ENCODE measurements at regions not wholly inside any gene's neighbourhood (a gene's known extent, or its start where the extent isn't known, plus 50 kb on each side); places are given as distances from the start of the nearest gene placed in this dataset.

DNA sequence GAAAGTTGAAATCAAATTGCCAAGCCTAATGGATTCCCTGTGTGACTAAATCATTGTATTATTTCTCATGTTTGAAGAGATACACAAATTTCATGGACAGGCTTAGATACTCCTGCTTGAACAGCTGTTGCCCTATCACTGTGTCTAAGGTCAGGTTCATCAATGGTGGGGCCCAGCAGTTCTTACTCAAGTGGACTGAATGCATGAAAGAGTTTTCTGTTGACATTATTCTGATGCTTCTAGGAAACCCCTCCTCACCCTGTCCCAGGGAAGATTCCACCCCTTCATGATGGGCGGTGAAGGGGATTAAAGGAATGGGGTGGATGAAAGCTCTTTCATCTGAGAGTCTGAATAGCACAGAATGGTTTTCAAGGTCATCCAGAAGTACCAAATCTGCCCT lies 148.8 kb downstream of the INO80D start:
- no peak for DNase-seq

DNA sequence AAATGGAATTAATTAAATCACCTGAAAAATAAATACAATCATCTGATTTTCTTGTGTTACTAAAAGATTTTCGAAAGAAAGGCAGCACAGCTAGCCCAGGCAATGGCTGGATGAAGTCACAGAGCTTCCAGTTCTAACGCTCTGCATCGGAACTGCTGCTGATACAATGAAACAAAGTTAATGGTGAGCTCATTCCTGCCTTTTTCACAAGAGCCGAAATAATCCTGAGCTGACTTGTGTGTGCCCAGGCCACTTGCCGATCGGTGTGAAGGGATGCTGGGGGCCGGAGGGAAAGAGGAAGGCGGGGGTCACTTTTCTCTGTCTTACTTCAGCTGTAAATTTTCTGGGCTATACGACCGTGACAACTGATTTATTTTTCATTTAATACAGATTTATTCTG lies 149.5 kb downstream of the INO80D start:
- DNase-seq, result no peak

DNA sequence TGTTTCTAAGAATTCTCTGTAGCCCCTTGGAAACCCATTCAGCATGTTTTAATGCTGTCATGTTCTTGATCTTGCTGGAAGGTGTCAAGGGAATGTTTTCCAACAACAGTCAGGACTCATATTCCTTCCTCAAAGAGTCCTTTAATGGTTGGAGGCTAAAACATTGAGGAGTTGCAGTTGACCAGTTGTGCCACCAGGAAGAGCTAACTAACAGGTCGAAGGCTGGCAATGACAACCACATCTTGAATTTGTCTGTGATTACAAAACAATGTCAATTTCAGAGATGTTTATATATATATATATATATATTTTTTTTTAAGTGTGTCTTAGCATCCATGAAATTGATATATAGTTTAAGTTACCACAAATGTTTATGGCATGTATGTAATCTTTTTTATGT lies 151.5 kb downstream of the INO80D start:
- DNase-seq, result no peak

DNA sequence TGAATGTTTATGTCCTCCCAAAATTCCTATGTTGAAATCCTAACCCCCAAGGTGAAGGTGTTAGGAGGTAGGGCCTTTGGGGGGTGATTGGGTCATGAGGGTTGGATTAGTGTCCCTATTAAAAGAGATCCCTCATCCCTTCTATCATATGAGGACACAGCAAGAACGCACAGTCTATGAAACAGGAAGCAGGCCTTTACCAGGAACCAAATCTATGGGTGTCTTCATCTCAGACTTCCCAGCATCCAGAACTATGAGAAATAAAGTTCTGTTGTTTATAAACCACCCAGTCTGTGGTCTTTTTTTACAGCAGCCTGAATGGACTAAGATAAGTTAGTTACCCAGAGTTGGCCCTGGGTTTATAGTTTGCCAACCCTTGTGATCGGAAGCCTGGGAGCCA lies 153.1 kb downstream of the INO80D start:
- DNase-seq, result no peak

DNA sequence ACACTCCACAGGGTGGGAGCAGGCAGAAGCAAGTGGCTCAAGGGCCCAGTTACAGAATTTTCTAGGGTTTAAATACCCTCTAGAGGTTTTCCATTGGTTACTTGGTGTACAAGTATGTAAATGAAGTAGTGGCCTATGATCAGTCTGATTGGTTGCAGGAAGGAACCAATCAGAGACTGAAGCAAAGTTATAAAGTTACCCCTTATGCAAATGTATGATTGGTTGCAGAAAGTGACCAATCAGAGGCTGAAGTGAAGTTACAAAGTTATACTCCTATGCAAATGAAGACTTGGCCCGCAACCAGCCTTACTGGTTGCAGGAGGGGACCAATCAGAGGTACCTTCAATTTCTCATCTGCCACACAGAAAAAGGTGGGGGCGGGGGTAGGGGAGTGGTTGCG lies 154.6 kb downstream of the INO80D start:
- DNase-seq, result no peak

DNA sequence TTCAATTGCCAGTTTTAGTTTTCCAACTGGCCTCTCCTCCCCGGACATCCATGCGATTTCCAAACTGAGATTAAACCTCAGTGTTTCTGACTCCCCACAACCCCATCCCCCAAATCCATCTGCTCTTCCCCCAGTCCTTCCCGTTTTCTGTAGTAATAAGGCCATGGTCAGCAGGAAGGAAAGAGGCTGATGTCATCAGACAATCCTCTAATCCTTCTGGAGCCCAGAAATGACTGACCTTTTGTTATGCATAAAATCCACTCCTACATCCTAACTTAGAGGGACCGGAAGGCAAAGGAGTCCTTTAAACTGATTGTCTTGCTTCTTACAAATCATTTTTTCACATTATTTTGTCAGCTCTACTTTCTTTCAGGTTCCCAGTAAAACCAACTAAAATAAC lies 155.8 kb downstream of the INO80D start:
- DNase-seq, result no peak

DNA sequence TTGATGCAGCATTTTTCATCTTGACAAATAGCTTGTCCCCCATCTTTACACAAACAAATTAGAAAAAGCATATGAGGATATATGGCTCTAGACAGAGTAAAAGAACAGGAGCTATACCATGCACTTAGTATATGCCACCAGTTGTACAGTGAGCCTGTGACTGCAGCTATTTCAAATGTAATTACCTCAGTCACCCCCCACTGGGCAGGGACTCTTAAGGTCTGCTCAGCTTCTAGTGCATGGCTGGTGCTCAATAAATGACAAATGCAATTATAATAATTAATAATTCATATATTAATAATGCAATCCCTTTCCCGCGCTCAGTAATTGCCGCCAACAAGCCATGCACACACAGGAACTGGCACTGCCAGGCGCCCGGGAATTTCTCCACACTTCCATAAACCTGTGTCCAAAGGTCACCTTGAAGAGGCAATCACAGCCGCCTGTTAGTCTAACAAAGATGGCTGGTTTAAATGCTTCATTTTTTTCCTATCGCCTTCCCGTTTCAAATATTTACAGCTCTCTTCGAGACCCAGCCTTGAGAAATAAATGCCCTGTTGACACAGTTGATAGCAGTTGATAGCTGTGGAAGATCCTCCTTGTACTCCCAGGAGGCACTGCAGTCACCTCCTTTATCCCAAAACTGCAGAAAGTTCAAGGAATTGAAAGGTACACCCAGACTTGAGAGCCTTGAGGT lies 156.6 kb downstream of the INO80D start:
- DNase-seq, result no peak

DNA sequence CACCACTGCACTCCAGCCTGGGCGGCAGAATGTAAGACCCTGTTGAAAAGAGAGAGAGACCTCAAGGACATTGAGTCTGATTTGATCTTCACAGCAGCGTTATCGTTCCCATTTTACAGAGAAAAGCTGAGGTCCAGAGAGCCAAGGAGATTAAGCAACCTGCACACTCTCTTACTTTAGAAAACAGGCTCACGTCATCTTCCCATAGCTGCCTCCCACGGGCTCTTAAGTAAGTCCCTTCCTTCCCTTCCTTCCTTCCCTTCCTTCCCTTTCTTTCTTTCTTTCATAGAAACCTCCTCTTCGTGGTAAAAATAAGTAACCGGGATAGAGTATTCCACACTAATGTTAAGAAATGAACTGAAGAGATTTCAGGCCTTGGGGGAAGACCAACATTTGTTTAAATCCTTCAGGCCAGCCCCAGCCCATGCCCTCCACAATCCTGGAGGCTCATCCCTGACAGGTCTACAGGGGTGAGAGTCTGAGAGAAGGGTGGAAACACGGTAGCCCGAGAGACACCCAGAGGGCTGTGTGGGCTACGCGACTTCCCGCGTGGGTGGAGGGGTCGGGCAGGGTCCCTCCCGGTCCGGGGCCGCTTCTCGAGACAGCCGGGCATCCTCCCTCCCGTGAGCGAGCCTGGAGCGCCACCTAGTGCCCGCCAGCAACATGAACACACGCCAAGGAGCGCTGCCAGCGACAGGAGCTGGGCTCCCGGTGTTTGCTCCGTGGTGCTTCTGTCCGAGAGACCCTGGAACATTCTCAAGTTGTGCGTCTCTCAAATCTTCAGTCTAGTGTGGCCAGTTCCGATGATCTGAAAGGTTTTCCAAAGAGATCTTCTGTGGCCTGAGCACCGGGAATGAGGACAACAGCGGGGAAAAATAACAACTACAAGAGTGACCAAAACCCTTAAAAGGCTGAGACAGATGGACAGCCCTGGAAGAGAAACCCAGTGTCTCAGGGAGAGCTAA lies 160.3 kb downstream of the INO80D start:
- DNase-seq, result peak; percentile 25

DNA sequence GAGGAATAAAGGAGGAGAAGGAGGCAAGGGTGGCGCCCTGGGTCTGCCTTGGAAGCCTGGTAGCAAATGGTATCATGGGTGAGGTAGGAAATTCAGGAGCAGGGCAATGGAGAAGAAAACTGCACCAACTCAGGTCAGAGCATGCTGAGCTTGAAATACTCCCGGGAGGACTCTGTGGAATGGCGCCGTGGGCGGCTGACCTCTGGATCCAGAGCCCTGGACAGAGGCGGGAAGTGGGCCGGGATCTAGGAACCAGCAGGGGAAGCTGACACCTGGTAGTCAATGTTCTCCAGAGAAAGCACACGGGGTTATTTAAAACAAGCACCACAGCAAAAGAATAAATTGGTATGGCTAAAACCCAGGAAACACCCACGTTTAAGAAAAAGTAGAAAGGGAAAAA lies 161.3 kb downstream of the INO80D start:
- no peak for DNase-seq

DNA sequence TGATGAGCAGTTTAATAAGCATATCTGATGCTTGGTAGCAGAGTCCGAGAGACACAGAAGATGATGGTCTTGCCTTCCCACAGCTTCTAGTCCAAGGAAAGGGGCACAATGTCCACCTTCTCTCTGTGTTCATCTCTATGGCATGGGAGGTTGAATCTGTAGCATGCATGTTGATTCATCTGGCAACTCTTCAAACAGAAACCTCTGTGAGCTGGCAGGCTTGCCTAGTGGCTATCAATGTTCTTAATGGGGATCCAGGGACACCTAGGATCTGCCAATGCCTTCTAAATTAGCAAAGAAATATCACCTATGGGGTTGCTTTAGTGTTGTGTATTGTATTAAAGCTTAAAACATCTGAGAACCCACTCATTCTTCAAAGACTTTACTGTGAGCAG lies 170.8 kb downstream of the INO80D start:
- DNase-seq, result no peak

DNA sequence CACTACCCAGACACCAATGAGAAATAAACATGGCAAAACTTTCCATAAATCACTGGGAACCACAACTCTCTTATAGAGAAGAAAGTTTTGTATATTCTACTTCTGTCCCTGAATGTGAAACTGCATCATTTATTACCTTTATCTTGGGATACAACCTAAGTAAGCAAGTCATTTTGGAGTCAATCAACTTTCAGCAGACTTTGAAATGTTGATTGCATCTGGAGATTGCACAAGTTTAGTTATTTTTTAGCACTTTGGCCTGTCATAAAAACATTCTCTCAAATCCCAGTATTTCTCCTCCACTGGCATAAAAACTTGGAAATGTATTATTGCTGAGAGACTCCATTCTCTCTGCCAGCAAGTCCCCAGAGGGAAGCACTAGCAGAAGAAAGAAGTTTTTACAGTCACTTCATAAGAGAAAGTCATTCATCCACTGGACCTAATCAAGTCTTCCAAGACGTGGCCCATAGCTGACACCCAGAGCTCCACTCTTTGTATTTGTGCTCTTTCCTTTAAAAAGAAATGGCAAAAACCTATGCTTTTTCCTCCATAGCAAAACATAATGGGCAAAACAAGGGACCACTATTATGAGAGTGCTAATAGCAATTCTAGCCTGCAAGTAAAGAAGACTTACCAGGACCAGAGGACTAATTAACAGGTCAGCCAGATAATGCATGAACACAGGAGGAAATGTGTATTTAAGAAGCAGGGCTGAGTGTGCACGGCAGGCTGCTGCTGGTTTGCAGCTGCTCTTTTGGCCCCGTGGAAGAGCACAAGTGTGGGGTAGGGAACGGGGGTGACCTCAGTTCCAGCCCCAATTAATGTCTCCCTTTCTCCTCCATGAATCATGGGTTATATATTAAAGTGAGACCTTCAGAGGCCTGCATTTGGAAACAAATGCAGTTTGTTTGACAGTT lies 171.5 kb downstream of the INO80D start:
- no peak for DNase-seq

DNA sequence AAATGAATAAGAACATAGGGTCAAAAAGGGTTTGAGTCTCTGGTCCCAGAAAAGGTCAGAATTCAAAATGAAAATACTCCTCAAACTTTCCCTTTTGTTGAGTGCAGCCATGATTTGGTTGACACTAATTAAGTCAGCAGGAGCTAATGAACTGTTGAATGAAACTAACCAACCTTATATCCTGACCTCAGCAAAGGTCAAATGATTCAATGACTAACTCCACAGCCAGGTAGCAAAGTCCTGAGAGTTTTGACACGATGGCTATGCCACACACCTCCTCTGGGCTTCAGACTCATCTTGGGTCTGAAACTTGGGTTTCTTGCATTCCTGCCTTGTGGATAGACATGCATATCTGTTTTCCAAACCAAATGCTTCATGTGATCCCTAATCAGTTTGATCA lies 172.3 kb downstream of the INO80D start:
- no peak for DNase-seq

DNA sequence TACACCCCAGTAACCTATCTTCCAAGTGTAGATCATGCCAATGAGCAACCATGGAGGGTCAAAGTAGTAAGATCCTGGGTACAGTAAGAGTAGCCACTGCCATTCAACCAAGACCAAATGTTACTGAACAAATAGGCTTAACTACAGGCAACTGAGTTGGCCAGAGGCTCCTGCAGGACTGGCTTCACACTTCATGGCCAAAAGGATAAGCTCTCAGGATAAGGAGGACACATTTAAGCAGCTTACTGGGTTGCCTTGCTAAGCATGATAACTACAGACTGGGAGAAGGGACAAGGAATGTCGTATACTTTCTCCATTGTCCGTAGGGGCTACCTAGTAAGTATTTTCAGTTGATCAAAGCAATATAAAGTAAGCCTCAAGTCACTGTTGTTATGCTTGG lies 174.7 kb downstream of the INO80D start:
- no peak for DNase-seq

DNA sequence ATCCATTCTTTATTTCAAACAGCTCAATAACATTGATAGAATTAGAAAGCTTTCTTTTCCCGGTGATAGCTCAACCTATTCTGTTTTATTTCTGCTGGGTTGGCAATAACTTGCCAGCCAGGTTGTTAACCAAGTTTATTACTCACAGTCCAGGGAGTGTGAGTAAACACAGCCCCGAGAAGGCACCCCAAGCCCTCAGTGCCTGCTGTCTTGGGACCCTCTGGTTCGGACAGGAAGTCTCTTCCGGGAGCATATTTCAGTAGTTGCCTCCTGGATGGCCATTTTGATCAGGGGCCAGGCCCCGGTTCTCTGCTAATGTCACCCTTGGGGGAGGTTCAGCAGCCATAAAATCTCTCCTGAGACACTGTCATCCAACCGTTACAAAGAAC lies 176.8 kb downstream of the INO80D start:
- no peak for DNase-seq

DNA sequence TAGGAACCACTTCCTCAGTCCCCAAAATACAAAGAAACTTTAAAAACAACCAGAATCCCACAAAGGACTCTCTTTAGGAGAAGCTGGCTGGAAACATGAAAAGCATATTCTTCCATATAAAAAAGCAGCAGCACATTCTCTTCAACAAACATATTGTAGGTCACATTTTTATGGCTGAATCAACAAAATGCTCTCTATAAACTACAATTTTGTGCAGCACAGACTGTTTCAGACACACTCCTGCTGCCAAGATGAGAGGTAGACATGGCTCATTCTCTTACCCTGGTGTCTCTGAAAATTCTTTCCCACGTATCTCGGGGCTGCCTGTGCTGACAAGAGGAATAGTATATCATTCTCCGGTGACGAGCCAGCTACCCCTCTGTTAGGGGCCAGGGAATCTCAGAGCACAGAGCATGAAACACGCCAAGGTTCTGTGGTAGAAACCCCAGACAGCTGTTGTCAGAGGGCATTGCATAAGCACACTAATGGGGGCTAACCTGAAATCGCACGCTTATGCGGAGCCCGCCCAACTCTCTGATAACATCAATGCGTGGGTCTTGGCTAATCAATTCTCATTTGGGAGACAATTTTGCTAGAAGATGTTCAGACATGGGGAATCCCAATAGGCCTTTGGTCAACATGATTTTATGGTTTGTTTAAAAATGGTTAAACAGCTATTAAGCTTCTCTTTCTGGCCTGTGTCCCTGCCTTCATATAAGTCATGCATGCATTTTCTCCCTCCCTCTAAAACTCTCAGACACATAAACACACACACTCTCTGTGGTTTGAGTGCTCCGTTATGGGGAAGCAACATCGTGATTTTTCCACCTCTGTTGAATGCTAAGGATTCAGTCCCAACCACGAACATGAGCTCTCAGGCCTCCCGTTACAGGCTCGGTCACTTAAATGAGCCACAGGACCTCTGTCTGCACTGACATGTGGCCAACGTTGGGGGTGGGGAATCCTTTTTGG lies 177.5 kb downstream of the INO80D start:
- no peak for DNase-seq

DNA sequence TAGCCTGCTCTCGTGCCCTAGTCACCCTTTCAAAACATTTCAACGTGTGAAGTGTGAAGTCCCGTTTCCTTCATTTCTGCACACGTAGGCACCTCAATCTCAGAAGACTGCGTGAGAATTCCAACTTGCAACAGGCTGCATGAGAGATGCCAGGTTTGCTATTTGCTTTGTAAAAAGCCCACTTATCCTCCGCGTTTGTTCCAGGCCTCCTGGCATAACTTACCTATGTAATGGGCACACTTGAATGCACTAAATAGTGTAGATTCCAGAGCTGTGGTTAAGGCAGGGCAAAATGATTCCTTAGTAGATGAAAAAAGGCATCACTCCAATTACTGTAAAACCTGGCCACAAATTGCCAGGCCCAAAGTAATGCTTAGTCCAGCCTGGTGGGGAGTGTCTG lies 179.6 kb downstream of the INO80D start:
- no peak for DNase-seq

DNA sequence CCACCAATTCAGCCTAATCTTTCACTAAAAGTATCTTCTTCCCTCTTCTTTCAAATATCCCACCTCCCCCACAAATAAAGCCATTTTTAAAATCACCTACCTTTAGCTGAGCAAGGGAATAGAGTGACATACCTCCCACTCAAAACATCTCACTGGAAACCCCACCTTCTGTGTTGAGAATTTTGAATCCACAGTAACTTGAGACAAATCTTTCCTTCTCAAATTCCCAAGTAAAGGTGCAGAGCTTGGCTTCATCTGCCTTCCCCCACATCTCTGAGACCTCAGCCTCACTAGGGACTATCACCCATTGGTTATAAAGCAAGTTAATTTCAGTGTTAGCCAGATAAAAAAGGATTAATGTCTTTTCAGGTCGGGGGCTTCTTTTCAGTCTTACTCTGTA lies 180.4 kb downstream of the INO80D start:
- DNase-seq, result no peak

DNA sequence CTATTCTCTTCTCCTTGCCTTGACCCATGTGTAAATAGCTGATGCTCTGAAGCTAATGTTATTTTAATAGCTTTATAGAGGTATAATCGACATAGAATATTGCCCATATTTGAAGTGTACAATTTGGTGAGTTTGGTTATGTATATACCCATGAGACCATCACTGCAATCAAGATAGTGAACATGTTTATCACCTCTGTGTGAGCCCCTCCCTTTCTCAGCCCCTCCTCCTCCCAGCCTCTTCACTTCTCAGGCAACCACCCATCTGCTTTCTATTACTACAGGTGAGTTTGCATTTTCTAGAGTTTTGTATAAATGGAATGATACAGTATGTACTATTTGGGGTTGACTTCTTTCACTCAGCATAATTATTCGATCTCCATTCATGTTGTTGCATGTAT lies 181.1 kb downstream of the INO80D start:
- no peak for DNase-seq

DNA sequence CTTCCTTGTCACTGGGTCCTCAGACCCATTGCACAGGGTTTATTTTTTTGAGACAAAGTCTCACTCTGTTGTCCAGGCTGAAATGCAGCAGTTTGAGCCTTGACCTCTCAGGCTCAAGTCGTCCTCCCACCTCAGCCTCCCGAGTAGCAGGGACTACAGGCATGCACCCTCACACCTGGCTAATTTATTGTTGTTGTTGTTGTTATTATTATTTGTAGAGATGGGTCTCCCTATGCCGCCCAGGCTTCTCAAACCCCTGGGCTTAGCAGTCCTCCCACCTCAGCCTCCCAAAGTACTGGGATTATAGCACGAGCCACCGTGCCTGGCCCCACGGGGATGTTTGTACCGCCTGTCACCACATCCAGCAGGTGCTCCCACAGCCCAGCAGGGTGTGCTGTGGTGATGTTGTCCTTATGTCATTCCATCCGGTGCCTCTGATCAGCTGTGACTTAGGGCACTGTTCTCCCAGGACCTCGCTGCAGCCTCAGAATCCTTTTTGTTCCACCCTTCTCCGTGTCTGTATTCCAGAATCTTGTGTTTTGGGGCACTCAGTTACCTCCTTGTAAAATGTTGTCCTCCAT lies 182.3 kb downstream of the INO80D start:
- no peak for DNase-seq

DNA sequence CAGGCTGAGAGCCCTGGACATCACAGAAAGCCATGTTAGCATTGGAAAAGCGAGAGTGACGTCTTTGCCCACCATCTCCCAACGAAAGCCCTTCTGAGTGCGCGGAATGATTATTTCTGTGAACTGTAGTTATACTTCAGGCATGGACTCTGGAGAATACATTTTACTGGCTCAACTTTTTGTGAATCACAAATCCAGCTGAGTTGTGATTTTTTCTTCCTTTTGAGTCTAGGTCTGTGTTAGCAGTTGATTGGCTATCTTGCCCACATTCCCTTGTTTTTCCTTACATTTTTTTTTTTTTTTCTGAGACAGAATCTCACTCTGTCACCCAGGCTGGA lies 183.1 kb downstream of the INO80D start:
- DNase-seq, result no peak

DNA sequence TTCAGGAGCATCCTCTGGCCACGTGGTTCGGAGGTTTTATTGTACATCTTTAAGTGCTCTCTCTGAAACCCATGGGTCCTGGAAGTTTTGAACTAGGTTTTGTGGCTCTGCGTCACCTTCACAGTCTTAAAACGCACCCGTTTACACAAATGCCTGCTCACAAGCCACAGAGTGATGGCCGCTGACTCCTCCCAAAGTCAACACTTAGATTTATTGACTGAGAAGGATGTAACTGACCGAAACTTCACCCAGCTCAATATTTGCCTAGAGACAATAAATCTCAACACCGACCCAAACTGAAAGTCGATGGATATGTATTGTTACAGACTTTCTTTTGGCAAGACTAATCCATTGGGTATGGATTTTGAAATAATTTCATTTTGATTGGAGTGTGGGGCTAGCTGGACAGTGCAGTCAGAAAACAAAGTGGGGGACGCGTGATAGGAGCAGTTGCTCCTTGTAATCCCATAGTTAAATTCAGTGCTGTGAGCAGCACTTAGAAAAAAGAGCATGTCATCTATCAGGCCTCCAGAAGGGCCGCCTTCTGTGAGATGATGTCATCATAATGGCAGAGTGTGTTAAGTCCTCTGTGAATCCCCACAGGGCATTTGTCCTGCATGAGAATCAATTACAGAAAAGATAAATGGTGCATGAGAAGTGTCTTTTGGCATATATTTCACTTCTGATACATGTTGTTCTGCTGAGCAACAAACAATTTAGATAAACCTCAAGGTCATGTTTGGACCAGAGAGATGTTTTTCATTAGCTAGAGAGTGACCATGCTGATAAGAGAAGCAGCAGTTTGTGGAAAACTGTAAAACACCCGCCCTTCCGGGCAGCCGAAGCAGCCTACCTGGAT lies 183.7 kb downstream of the INO80D start:
- no peak for DNase-seq
